ENCODE measurements at regions not wholly inside any gene's neighbourhood (a gene's known extent, or its start where the extent isn't known, plus 50 kb on each side); places are given as distances from the start of the nearest gene placed in this dataset.
"Not testable (repeated sequence)": the region's sequence is repeated elsewhere in the genome, so short reads cannot be mapped to it uniquely, and the experiment has no call there.

DNA sequence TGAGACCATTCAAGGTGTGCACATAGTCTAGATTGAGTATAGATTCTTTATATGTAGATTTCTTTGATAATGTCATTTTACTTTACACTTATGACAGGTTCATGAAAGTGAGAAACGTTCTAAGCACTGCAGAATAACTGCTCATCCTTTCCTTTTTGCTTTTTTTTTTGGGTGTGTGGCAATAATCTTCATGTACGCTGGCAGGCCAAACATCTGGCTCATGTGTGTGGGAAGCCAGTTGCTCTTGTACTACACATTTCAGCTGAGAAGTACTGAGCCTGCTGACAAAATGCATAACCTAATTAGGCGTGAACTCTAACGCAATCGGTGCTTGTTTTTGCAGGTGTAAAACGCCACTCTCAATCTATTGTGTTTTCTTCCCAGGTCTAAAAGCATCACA is 350.8 kb upstream of the KAZN start:
- in situ Hi-C loops (cut with MboI; ENCODE audit: low sequenced_read_pairs) = no loop called here

DNA sequence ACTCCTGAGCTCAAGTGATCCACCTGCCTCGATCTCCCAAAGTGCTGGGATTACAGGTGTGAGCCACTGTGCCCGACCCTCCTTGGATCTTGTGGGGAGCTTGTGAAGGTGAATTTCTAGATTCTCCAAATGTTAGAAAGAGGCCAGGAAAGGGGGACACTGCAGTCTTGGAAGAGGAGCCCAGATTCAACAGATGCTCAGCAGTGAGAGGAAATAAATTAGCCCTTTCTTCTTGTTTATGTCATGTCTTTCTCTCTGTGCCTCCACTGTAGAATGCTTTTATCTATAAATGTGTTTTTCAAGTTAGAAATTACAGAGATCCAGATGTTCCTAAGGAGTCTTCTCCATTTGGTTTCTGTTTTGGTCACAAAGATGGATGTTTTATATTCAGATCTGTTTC is 346.6 kb upstream of the KAZN start:
- in situ Hi-C loops (cut with MboI; ENCODE audit: low sequenced_read_pairs) = no loop called here

DNA sequence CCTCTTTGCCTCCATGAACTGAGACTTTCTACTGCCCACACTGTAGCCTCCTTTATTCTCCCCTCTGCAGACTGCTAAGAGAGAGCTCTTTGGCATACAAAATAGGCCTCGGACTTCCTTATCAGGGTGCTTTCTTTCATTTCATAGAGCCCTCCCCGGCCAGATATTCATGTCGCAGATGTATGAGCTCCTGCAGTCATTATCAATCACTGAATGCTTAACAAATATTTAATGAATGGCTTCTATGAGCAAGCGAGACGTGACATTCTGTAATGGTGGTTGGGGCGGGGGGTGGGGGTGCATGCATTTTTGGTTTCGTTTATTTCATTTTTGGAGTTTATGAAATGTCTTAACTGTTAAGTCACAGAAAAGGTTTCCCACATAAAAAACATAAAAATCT is 344.8 kb upstream of the KAZN start:
- in situ Hi-C loops (cut with MboI; ENCODE audit: low sequenced_read_pairs) = no loop called here

DNA sequence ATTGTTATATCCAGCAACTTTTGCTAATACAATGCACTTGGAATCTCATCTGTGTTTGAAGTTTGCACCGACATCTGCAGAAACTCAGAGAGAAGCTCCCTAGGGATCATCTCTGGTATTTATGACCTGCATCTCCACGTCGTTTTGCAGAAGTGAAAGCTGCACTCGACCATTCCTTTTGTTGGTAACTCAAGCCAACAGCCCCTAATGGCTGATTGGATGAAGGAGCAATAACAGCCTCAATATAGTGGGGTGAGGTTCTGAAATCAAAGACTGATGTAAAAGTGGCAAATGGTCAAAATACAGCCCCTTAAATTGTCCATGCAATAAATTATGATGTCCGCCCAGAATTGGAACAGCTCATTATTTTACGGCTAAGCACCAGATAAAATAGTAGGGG is 344.2 kb upstream of the KAZN start:
- in situ Hi-C loops (cut with MboI; ENCODE audit: low sequenced_read_pairs) = no loop called here

DNA sequence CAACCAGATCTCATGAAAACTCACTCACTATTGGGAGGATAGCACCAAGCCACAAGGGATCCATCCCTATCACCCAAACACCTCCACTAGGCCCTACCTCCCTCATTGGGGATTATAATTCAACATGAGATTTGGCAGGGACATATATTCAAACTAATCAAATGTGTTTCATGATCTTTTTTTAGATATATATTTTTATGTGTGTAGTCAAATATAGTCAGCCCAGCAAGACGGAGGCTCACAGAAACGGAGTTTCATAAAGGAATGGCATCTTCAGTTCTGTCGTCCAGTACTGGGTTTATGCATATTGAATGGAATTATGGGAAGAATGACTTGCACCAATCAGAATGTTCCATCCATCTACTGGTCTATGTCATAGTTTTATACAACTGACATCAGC is 343.3 kb upstream of the KAZN start:
- in situ Hi-C loops (cut with MboI; ENCODE audit: low sequenced_read_pairs) = no loop called here

DNA sequence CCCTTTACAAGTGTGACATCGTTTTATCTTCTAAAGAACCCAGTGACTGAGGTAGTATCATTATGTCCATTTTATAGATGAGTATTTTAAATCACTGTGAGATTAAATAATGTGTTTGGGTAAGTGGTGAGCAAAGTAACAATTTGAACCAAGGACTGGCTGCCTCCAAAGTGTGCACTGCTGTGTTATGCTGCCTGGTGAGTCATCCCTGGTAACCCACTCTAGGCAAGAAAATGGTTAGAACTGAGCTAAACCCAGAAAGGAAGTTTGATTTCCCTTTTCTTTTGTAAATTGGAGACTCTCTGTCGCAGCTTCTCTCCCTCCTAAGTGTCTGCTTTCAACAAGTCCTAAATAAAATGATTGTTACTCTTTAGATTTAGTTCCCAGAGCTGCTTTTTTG is 342.8 kb upstream of the KAZN start:
- in situ Hi-C loops (cut with MboI; ENCODE audit: low sequenced_read_pairs) = no loop called here

DNA sequence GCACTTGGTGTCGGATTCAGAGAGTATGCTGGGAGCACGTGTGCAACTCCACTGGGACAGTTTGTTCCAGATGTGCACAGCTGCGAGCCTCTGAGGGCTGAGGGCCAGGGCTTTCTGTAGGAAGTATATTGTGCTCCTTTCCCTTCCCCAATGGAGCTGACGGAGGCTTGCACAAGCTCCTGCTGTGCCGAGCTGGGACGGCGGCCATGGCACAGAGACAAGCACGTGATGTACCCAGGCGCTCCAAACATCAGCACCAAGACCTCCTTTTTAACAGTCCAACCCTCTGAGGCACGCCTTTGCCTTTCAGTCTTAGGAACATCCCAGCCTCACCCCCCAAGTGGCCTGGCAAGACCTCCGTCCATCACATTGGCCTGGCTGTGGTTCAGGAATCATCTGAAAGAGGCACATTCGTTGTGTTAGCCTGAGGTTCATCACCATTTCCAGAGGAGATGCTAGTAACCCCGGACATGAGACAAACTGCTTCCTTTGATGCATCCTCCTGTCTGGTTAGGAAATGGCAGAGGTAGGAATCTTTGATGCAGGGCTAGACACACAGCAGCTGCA is 339.2 kb upstream of the KAZN start:
- in situ Hi-C loops (cut with MboI; ENCODE audit: low sequenced_read_pairs) = no loop called here

DNA sequence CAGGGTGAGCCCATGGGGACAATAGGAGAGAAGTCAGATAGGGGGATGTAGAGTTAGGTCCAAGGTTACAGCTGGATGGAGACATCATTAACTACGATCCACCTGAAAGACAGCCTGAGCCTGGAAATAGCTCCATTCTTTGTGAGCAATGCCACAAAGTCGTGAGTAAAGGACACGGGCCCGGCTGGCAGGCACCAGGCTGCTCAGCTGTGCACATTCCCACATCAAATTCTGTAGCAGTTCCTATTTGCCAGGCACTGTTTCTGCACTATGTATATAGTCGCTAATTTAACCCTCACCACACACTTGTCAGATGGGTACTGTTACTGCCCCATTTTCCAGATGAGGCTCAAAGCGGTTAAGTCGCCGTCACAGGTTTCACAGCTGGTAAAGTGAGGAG is 338.0 kb upstream of the KAZN start:
- in situ Hi-C loops (cut with MboI; ENCODE audit: low sequenced_read_pairs) = no loop called here

DNA sequence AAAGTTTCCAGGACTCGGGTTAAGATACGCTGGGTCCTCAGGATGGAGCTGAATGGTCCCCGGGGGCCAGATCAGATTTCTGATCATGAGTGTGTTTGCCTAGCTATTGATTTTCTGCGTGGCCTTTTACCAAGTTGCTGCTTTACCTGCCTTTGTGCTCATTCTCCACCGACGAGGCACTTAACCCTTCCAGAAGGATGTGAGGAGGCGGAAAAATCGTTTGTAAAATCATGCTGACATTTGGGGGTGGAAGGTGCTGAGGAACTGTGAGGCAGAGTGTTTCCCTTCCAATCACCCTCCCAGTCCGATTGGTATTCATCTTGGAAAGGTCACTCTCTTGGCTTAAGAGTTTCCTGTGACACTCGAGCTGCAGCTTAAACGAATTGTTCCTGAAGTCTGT is 337.1 kb upstream of the KAZN start:
- in situ Hi-C loops (cut with MboI; ENCODE audit: low sequenced_read_pairs) = no loop called here

DNA sequence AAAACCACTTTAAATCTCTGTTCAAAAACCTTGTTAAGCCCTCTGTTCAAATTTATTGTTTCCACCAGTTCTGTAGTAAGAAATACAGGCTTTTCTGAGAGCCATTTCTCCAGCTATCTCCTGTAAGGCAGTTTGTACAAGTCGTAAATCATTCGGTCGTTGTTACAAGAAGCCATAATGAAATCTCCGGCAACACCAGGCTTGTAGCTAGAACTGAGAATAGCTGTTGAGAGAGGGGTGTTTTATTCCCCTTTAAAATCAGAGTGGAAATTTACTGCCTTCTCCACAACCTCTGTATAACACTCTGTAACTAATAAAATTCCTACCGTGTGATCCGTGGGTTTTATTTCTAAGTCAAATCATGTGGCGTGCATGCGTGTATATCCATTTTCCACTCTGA is 335.8 kb upstream of the KAZN start:
- in situ Hi-C loops (cut with MboI; ENCODE audit: low sequenced_read_pairs) = no loop called here

DNA sequence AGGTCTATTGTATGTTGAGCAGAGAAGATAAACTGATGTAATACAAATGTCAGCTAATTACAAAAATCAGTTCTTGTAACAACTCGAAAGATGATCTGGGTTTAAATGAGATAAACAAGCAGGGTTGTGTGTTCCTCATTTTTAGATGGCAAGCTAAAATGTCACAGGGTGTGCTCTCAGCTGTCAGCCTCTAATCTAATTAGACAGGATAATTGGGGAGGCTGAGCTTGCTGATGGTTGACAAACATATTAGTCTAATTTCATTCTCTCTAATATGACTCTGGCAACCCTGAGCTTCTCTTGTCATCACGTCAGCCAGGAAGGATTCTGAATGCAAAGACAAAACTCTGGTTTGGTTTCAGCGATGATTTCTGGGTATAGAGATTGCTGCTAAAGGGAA is 335.3 kb upstream of the KAZN start:
- in situ Hi-C loops (cut with MboI; ENCODE audit: low sequenced_read_pairs) = no loop called here

DNA sequence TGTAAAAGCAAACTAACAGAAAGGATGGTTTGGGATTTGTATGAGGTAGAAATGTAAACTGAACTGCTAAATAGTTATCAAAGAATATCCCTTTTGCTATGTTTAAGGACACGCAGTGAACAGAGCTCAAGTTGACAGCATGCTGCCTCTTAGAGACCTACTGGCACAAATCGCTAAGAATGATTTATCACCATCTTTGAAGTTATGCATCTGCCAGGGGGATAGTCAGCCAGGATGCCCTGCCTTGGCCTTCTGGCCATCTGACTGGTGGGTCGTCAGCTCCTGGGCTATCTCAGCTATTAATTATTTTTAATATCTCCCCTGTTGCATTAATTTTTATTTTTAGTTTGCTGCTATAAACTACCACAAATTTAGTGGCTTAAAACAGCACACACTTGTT is 334.8 kb upstream of the KAZN start:
- in situ Hi-C loops (cut with MboI; ENCODE audit: low sequenced_read_pairs) = no loop called here

DNA sequence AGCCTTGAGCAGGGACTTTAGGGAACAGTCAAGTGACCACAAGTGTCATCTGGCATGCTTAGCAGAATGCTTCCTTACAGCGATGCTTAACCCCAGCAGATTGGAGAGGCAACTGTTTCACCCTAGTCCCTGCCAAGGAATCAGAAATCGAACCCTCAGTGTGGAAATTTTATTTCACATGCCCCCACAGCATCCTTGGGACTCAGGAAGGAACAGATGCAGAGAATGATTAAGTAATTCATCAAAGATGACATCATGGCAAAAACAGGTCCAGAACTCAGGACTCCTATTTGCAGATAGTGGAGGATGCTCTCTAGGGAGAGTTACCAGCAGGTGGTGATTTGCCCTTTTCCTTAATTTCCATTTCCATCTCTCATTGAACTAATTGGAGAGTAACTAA is 333.0 kb upstream of the KAZN start:
- in situ Hi-C loops (cut with MboI; ENCODE audit: low sequenced_read_pairs) = no loop called here

DNA sequence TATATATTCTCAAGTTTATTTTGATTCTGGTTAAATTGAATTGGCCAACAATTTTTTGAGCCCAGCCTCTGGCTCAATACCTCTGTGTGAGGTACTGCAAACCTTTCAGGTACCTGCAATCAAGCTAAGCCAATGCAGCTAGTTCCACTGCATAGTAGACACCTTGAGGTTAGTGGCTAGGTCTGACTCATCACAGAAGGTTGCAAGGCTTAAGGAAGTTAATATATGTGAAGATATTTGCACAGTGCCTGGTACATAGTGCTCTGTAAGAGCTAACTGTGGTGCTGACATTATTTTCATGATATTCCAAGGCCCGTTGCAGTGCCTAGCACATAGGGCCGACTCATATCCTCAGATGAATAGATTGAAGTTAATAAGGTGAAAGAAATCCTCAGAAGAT is 330.5 kb upstream of the KAZN start:
- in situ Hi-C loops (cut with MboI; ENCODE audit: low sequenced_read_pairs) = no loop called here

DNA sequence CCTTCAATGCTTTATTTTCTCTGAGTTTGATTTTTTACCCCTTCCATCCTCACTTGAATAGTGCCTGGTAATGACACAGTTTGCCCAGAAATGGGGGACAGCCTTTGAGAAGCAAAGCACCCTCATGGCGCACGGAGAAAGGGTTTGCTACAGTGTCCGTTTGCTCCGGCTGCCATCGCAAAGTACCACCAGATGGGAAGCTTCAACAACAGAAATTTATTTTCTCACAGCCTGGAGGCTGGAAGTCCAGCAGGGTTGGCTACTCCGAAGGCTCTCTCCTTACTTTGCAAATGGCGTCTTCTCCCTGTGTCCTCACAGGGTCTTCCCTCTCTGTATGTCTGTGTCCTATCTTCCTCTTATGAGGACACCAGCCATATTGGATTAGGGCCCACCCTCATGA is 327.7 kb upstream of the KAZN start:
- in situ Hi-C loops (cut with MboI; ENCODE audit: low sequenced_read_pairs) = no loop called here

DNA sequence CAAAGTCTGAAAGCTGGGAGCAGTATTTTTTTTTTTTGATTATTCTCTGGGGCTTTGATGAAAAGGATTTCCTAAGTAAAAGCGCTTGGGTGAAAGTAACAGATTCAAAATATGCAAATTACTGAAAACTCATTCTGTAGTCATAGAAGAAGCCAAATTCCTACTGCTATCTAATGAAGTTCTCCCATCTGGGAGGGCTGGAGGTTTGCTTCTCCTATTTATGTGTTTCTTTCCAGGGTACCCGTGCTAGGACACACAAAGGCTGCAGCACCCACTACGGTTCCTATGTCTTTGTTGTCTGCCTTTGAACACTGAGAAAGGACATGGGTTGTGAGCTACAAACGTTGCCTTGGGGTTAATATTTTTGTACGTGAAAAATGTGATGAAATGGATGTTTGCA is 324.7 kb upstream of the KAZN start:
- in situ Hi-C loops (cut with MboI; ENCODE audit: low sequenced_read_pairs) = no loop called here

DNA sequence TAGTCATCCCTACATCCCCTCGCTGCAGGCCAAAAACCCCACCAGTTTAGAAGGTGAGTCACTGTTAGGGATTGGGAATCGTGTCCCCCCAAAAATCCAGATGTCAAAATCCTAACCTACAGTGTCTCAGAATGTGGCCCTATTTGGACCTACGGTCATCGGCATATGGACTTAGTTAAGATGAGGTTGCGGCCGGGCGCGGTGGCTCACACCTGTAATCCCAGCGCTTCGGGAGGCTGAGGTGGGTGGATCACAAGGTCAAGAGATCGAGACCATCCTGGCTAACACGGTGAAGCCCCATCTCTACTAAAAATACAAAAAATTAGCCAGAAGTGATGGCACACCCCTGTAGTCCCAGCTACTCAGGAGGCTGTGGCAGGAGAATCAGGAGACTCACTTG is 318.6 kb upstream of the KAZN start:
- in situ Hi-C loops (cut with MboI; ENCODE audit: low sequenced_read_pairs) = not testable (repeated sequence)

DNA sequence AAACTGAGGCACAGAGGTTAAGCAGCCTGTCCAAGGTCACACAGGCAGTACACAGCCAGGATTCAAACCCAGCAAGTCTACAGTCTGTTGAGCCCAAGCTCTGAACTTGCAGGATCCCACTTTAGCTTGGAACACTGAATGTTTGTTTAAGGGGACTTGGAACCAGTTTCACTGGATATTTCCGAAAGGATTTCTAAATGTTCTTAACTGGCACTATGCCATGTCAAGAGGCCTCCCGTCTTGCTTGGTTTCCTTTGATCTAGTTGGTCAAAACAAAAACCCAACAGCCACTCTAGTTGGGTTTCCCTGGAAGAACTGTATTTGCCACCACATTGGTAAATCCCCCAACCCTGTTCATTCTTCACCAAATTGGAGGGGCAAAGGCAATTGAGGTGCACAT is 317.6 kb upstream of the KAZN start:
- in situ Hi-C loops (cut with MboI; ENCODE audit: low sequenced_read_pairs) = no loop called here

DNA sequence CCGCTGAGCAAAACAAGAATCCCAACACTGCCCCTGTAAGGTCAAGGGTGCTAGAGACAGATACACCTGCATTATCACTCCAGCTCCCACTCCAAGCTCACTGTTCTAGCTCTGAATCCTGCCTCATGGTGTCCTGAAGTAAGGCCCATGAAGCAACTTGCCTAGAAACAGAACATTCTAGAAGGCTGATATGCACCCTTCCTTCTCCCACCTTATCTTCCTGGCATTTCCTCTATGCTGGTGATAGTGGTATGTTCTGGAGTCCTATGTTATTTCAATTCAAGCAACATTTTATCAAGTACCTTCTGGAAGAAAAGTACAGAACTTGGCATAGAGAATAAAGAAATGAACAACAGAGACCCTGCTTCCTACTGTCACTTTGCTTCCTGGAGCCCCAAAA is 317.1 kb upstream of the KAZN start:
- in situ Hi-C loops (cut with MboI; ENCODE audit: low sequenced_read_pairs) = no loop called here

DNA sequence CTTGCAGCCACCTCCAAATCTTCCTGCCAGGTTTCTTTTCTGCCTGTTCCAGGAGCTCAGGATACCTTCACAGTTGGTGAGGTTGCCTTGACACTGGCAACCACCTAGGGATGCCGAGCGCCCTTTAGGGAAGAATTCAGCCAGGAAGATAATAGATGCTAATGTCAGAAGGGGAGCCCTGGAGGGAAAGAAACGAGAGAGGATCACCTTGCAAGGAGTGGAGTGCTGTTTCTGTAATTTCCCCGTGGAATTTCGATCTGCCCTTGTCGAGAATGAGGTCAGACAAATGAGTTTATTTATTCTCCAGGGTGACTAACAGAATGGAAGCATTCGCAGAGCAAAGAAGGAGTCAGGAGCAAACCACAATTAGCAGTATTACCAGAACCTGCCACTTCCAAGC is 315.8 kb upstream of the KAZN start:
- in situ Hi-C loops (cut with MboI; ENCODE audit: low sequenced_read_pairs) = no loop called here

DNA sequence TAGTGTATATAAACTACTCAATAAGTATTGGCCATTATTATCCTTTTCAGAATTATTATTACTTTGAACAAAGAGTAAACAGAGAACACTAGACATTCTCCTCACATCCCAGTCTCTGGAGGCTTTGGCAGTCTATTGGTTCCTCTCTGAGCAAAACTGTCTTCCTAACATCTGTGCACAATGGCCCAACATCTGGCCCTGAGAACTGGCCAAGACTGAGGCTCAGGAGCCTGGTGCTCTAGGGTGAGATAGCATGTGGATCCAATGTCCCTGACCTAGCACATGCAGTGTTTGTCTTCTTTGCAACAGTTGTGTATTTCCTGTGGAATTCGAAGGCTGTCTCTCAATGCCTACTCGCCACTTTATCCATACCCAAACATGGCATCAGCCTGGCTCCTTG is 313.2 kb upstream of the KAZN start:
- in situ Hi-C loops (cut with MboI; ENCODE audit: low sequenced_read_pairs) = no loop called here

DNA sequence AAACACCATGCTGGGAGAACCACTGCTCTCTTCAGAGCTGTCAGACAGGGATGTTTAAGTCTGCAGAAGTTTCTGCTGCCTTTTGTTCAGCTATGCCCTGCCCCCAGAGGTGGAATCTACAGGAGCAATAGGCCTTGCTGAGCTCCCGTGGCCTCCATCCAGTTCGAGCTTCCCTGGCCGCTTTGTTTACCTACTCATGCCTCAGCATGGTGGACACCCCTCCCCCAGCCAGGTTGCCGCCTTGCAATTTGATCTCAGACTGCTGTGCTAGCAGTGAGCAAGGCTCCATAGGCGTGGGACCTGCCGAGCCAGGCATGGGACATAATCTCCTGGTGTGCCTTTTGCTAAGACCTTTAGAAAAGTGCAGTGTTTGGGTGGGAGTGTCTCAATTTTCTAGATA is 307.3 kb upstream of the KAZN start:
- in situ Hi-C loops (cut with MboI; ENCODE audit: low sequenced_read_pairs) = not testable (repeated sequence)

DNA sequence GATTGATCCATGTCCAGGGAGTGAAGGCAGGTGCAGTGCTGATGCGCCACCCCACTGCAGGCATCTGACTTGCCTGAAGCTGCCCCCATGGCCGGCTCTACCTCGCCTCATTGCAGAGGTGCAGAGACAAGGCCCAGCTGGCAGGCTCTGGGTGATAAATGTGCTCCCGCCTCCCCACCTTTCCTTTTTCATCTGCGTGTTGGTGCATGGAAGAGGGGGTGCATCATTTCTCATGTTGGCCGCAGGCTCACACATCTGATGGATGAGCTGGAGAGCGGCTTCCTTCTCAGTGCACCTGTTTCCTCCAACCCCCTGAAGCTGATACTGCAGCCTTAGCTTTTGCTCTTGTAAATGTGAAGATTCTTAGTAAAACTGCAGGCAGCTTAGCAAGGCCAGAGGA is 306.0 kb upstream of the KAZN start:
- in situ Hi-C loops (cut with MboI; ENCODE audit: low sequenced_read_pairs) = no loop called here

DNA sequence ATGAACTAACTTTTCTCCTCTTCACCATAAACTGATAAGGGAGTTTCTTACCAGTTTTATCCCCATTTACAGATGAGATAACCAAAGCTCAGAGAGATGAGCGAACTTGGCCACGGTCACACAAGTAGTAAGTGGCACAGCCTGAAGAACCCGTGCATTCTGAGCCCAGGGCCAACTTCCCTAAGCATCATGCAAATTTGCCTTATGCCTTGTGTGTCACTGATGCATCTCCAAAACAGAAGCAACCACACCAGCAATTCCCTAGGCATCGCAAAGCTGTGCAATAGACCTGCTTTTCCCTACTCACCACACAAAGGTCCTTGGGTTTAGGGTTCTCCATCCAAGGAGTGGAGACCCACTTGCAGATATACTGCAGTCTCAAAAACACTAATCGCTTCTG is 304.5 kb upstream of the KAZN start:
- in situ Hi-C loops (cut with MboI; ENCODE audit: low sequenced_read_pairs) = no loop called here
